Skeletal muscle cell (primary cell): ENCODE measurements at regions not wholly inside any gene's neighbourhood (a gene's known extent, or its start where the extent isn't known, plus 50 kb on each side); places are given as distances from the start of the nearest gene placed in this dataset.

ENCODE experiments used
- DNase-seq: peaks from one replicate; pipeline ENCODE4 v3.0.0-alpha.2; 2010; ENCODE audit warnings: low read depth
- H3K4me3 ChIP-seq: 2 replicates; pipeline ENCODE4 v1.5.1; 2011; ENCODE audit warnings: low read depth, mild to moderate bottlenecking, control low read depth, low read length, moderate library complexity

DNA sequence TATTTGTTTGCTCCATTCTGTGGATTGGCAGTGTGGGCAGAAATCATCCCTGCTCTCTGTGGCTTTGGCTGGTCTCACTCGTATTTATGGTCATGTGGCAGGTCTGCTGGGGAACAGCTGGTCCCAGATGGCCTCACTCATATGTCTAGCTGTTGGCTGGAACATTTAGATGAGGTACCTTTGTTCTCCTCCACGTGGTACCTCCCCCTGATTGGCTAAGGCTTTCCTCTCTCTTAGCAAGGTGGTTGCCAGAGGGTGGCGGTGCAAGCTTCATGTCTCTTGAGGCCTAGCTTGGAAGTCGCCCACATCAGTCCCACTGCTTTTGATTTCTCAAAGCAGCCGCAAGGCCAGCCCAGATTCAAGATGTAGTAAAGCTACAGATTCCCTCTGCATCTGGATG lies 348.5 kb upstream of the BTBD3 start:
- no peak for DNase-seq
- no peak overlapping the region for H3K4me3 ChIP-seq

DNA sequence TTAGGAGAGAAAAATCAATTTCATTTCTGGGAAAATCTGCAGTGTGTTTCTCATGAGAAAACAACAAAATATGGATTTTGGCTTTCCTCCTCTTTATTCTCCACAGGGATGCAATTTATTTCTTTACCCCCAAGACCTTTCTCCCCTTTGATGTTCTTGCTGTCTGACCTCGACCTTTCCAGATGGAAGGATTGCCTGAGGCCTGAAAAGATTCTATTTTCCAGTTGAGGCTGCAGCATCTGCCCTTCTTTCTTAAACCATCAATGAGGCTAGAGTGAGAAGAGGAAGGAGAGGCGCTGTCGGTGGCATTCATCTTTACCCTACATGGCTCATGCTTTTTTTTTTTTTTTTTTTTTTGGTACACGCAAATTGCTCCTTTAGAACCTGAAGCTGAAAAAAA lies 344.2 kb upstream of the BTBD3 start:
- H3K4me3 ChIP-seq: no peak overlapping the region
- DNase-seq: no peak

DNA sequence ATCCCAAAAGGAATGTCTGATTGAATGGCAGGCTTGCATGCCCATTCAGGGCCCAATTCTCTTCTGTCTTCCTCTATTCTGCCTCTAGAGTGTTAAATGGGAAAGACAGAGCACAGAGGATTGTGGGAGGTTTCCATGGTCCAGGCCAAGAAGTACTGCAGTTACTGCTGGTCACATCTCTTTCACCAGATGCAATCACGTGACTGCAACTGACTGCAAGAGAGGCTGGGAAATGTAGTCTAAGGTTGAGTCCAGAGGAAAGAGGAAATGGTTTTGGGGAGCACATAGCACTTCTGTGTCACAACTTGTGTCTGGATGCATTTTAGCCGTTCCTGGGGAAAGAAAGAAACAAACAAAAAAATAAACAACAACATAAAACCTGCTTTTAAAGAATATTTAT lies 336.4 kb upstream of the BTBD3 start:
- H3K4me3 ChIP-seq: no peak overlapping the region
- no peak for DNase-seq

DNA sequence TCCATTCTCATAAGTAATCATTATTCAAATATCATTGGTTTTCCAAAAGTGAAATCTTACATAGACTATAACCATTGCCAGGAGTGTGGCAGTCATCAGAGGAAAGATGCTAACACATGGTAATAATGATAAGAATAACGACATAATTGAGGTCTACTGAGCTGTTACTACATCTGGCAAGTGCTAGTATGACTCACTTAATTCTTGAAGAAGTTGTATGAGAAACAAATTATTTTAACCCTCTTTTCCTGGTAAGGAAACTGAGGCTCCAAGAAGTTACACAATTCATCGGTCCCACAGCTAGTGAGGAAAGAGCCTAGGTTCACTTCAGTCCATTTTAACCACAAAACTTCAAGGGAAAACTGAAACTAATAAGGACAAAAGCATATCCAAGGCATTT lies 335.6 kb upstream of the BTBD3 start:
- H3K4me3 ChIP-seq: no peak overlapping the region
- no peak for DNase-seq

DNA sequence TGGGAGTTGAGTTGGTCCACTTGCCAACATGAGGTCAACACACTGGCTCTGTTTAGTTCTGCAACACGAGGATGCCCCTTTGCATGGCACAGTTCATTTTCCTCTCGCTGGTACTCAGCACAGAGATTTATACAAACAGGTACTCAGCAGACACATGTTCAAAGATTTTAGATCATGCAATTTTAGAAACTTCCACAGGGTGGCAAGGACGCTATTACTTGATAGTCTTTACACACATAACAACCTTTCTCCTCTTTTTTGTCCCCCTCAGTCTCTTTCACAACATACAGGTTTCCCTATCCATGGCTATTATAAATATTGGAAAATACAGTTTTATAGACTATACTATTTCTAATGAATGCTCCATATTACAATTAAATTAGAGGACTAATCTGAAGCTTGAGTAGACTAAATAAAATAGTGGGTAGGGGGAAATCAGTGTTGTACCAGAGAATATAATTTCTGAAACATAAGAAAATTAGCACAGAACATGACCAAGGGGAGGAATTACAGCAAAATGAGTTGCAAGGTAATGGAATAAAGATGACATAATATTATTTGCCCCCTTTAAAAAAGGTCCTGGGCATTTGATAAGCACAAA lies 331.8 kb upstream of the BTBD3 start:
- H3K4me3 ChIP-seq: no peak overlapping the region
- no peak for DNase-seq

DNA sequence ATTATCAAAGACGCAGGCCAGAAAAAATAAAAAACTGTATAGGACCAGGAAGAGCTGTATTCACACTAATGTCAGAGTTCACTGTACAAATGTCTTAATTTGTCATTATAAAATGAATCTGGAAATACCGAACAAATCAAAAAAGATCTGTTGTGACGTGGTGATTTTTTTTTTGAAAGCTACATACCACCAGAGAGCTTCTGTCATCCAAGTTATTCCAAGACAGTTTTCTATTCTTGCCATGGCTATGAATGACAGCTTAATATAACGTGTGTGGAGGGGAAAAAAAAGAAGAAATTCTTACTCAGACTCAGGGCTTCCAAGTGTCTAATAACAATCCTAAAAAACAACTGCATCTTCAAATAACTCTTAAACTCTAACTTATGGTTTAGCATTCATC lies 328.8 kb upstream of the BTBD3 start:
- no peak for DNase-seq

DNA sequence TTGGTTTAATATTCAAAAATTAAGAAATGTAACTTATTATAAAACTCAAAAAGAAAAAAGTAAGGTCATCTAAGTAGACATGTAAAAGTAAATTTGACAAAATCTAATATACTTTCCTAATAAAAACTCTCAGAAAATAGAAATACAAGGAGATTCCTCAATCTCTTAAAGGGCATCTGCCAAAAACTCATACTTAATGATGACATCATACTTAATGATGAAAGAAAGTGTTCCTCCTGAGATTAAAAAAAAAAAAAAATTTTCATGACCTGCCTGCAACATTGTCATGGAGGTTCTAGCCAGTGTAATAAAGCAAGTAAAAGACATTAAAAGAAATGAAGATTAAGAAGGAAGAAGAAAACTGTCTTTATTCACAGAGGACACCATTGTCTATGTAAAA lies 325.7 kb upstream of the BTBD3 start:
- DNase-seq: no peak
- no peak overlapping the region for H3K4me3 ChIP-seq

More for the DNA sequence above, 328.8 kb upstream of the BTBD3 start:
- no peak overlapping the region for H3K4me3 ChIP-seq

DNA sequence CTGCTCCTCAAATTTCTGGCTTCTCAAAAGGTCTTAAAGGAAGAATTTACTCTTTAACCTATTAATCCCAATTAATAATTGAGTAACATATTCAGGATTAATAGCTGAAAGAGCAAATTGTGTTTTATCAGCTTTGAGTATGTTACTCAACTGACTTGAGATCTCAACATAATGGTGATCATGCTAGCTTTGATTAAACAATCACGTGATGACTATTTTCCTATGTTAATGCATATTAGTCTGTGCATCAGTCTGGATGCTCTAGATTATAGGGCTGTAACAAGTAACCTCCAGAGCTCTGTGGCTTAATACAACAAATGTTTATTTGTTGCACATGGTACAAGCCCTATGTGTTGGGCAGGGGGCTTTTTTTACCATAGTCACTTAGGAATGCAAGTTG lies 313.4 kb upstream of the BTBD3 start:
- DNase-seq: no peak
- H3K4me3 ChIP-seq: no peak overlapping the region

DNA sequence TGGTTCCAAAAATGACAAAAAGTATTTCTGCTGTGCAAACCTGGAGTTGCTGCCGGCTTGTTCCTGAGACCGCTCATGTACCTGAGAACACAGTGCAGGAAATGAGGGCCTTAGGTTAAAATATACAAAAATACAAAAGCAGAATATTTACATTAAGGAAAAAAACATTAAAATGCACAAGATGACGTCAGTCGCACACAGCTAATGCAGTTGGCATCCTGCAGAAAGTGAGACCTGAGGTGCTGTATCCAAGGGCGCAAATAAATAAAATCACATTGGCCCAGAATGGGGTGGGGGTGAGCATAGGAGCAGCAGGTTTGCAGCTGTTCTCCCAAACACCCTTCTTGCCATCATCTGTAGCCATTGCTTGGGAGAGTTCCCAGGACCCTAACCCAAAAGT lies 310.6 kb upstream of the BTBD3 start:
- DNase-seq: no peak

DNA sequence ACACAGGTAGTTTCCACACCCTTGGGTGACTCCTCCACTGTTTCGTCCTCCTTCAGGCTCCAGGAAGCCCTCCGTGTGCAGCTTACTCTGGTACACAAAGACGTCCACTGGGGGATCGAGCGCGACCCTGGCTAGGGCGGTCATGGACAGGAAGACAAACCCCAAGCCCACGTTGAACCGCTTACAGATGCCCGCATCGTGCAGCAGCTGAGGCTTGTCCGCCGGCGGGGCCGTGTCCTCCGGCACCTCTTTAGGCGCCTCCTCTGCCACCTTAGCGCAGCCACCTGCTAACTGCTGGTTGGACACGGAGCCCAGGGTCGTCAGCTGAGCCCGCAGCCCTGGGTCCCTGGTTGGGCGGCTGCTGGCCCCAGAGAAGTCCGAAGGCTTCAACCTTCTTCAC lies 309.0 kb upstream of the BTBD3 start:
- no peak for DNase-seq
- H3K4me3 ChIP-seq: no peak overlapping the region

More for the DNA sequence above, 310.6 kb upstream of the BTBD3 start:
- H3K4me3 ChIP-seq: no peak overlapping the region

DNA sequence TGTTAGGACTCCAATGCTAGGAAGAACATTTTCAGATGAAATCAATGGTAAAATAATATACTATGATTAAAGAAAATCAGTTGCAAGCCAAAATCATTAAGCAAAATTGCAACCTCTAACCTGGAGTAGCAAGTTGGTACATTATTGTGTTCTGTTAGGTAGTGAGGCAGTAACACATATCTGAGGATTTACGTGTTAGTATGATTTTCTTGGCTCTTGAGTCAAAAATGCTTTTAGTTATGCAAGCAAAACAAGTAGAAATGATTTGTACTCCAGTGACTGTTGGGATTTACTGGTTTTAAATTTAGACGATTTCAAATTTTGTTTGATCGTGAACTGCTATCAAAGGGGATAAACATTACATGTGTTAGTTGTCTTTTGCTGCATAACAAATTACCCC lies 293.0 kb upstream of the BTBD3 start:
- no peak overlapping the region for H3K4me3 ChIP-seq
- DNase-seq: no peak

DNA sequence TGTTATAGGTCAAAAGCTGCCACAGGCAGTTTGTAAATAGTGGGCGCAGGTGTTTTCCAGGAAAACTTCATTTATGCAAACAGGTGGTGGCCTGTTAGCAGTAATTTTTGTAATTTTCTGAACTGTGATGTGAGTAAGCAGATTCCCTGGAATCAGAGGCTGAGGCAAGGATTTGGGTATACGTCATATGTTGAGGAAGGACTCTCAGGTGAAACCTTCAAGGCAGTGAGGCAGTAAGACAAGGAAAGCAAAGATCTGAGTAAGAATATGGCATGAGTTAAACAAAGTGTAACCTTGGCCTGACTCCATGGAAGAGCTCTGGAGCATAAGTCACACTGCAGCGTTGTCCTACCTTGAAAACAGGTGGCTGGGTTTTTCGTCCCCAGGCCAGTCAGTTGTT lies 291.1 kb upstream of the BTBD3 start:
- H3K4me3 ChIP-seq: no peak overlapping the region
- no peak for DNase-seq

DNA sequence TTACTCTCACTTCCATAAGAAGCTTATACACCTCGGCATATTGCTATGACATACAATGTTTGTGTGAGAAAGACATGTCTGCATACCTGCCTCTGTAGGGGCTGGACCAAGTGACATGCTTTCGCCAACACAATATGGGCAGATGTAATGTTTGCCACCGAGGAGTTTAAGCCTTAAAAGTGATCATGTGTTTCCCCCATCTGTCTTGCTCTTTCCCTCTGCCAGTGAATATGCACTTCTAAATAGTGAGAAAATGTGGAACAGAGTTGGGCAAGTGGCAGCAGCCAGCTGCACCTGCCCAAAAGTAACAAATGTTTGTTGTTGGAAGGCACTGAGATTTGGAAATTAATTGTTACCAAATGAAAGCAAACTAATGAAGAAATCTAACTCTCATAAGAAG lies 274.8 kb upstream of the BTBD3 start:
- no peak for DNase-seq
- H3K4me3 ChIP-seq: no peak overlapping the region

DNA sequence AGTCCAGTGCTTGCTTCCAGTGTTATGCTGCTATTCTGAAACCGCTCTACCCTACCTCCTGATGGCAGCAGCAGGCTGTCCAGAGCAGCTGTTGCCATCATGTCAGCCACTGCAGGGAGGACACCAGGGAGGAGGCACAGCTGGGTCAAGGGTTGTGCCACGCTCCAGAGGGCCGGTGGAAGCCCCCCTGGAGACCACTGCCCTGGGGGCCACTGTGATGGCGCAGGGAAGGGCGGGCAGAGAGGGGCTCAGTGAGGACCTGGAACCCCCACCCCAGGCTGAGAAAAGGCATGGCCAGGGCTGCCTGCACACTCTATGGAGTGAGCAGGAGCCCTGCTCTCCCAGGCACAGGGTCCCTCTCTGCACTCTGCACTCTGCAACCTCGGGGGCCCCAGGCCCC lies 271.3 kb upstream of the BTBD3 start:
- no peak overlapping the region for H3K4me3 ChIP-seq
- no peak for DNase-seq

DNA sequence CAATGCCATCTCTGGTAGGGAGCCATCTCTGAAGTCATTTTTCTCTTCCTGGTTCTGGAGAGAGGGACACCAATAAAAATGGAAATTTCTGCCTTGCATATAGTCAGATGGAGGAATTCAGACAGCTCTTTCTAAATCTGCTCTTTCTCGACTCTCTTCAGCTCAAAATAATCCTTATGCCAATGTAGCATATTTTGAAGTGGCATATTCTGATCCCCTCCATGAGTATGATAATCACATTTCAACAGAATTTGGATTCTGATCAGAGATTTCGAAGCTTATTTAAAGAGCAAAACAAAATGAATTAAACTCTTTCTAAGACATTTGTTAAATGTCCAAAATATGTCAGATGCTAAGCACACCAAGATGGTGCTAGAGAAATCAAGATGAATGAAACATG lies 267.1 kb upstream of the BTBD3 start:
- no peak for DNase-seq
- no peak overlapping the region for H3K4me3 ChIP-seq

DNA sequence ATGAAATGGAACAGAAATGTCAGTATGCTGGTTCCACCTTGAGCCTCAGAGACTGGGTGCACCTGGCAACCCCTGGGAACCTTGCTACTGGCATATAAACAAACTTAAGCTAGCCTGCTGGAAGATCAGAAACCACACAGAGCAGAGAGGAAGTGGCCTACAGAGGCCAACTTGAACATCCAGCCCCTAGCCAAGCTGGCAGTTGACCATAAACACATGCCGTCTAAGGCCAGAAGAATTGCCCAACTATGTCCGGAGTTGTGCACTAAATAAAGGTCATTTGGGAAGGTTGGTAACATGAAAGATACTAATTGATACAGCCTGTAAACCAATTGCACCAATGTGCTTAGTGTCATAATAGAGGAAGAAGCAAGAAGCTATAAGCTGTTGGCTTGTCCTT lies 266.6 kb upstream of the BTBD3 start:
- no peak overlapping the region for H3K4me3 ChIP-seq
- DNase-seq: no peak

DNA sequence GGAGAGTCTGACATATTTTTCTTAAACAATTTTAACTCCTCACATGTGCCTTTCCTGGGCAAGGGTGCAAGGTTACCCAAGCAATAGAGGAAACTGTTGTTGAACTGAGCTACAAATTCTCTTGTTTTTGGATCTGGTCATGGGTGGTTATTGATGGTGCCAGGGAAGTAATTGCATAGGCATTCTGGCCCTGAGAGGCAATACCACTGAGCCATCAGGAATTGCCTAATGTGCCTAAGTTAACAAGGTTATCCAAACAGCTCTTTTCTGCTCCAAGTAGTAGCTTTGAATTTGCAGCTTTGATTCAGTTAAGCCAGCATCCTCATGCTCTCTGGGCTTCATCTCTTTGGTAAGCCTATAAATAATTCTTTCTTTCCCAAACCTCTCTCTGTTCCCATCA lies 266.0 kb upstream of the BTBD3 start:
- H3K4me3 ChIP-seq: no peak overlapping the region
- DNase-seq: no peak

DNA sequence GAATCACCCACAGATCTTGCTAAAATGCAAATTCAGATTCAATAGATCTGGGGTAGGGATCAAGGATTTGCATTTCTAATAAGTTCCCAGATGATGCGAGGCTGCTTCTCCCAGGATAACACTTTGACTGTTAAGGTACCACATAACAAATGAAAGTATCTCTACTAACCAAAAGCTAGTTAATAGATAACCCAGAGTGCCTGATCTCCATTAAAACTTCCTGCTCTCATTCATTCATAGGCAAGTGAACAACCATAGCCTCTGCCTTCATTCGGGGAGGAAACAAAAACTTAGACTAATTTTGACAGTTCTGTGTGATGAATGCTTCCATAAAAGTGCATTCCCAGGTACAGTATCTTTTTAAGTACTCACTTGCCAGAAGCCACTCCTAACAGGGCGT lies 265.6 kb upstream of the BTBD3 start:
- no peak for DNase-seq

DNA sequence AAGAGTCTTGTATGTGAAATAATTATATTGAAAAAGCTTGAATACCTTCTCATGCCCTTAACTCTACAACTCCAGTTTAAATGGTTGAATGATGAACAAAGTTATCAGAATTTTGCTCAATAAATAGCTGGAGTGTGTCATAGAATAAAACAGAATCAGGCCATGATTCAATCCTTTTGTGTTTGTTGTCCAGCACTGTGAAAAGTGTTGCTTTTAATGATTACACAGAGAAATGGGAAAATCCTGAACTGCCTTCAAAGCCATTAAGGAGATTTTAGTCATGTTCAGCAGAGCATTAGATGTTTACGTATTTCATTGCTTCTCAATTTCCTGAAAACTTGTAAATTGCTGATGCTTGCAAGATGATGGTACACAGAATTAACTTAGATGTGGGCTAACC lies 262.9 kb upstream of the BTBD3 start:
- no peak for DNase-seq
- H3K4me3 ChIP-seq: no peak overlapping the region

More for the DNA sequence above, 265.6 kb upstream of the BTBD3 start:
- no peak overlapping the region for H3K4me3 ChIP-seq

DNA sequence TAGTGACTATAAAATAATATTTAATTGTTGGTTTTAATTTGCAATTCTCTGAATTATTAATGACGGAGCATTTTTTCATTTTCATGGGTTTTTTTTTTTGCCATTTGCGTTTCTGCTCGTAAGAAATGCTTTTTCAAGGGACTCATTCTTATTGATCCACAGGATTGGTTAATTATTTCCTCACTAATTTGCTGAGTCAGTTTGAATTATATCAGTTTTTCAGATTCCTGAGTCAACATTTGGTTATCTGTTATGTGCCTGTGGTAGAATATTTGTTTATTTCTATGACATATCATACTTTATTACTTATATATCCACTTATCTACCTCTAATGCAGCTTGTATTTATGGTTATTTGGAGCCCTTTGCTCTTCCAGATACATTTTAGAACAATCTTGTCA lies 257.0 kb upstream of the BTBD3 start:
- no peak overlapping the region for H3K4me3 ChIP-seq

DNA sequence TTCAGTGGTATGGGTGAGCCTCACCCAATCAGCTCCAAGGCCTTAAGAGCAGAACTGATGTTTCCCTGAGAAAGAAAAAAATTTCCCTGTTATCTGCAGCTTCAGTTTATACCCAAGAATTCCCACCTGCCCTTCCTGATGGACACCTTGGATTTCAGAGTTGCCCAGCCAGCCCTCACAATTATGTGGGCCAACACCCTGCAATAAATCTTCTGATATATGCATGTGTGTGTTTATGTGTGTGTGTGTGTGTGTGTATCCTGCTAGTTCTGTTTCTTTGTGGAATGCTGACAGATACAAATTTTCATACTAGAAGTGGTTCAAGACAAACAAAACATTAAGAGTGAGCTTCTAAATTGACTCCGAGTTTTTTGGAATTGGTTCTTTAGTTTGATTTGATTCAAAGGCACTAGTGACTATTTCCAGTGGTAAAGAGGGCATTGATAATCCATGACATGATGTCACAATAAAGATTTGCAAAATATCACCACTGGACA lies 246.6 kb upstream of the BTBD3 start:
- H3K4me3 ChIP-seq: no peak overlapping the region
- no peak for DNase-seq

More for the DNA sequence above, 257.0 kb upstream of the BTBD3 start:
- DNase-seq: no peak

DNA sequence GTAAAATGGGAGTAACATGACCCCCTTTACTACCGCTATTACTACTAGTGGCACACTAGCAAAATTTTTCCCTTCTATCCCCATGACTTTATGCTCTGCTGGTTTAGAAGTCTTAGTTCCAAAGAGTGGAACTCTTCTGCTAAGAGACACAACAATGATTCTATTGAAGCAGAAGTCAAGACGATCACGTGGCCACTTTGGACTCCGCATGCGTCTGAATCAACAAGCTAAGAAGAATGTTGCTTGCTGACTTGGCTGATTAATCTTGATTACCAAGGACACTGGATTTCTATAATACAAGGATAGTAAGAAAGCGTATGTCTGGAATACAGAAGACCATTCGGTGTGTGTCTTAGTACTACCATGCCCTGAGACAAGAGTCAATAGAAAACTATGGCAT lies 244.7 kb upstream of the BTBD3 start:
- DNase-seq: no peak
- no peak overlapping the region for H3K4me3 ChIP-seq
